IMR-90 (cell line): ENCODE measurements at regions not wholly inside any gene's neighbourhood (a gene's known extent, or its start where the extent isn't known, plus 50 kb on each side); places are given as distances from the start of the nearest gene placed in this dataset.

Experiments used
- ATAC-seq: fragments of 200-7000 bp; cut with Tn5 transposase; 2 replicates; pipeline ENCODE4 v1.9.1; 2020; ENCODE audit warnings: low read depth, mild to moderate bottlenecking, moderate library complexity
- BruUV-seq: library from RNA; stranded (reverse); fragments of 400-500 nt; replicated peaks from 2 replicates; lab custom pipeline; 2021; lab: Mats Ljungman, UMichigan
- CTCF ChIA-PET: fragments of 300-600 bp; formaldehyde crosslinking; extraction: SDS; loops from one replicate; lab custom pipeline; 2021; ENCODE audit warnings: antibody characterized with exemption; lab: Yijun Ruan, JAX
- POLR2A ChIA-PET: fragments of 300-600 bp; sonication (Branson Sonifier 250); formaldehyde crosslinking; loops from one replicate; lab custom pipeline; 2022; ENCODE audit warnings: antibody characterized with exemption; ENCODE audit not compliant: unreplicated experiment; lab: Charles Lee
- DNase-seq: peaks from one replicate; pipeline ENCODE4 v3.0.0; 2013
- H2AFZ ChIP-seq: replicated peaks from 2 replicates; pipeline ENCODE3; 2013; ENCODE audit warnings: low read length, mild to moderate bottlenecking; ENCODE audit not compliant: poor library complexity
- H2AK5ac ChIP-seq: 2 replicates; pipeline ENCODE4 v1.6.1; 2013; ENCODE audit warnings: low read depth, low read length, inconsistent platforms
- H2AK9ac ChIP-seq: replicated peaks from 2 replicates; pipeline ENCODE3; 2013; ENCODE audit warnings: mild to moderate bottlenecking, low read depth, low read length, moderate library complexity; ENCODE audit not compliant: poor library complexity
- H2BK120ac ChIP-seq: 2 replicates; pipeline ENCODE4 v1.6.1; 2013; ENCODE audit warnings: low read depth, low read length, inconsistent platforms
- H2BK15ac ChIP-seq: 3 replicates; pipeline ENCODE4 v1.6.1; 2013; ENCODE audit warnings: low read depth, low read length, inconsistent platforms
- H2BK20ac ChIP-seq: 2 replicates; pipeline ENCODE4 v1.6.1; 2013; ENCODE audit warnings: low read depth, mild to moderate bottlenecking, inconsistent platforms, low read length, moderate library complexity
- H2BK5ac ChIP-seq: 2 replicates; pipeline ENCODE4 v1.6.1; 2013; ENCODE audit warnings: mild to moderate bottlenecking, low read depth, low read length, inconsistent platforms; ENCODE audit not compliant: poor library complexity, severe bottlenecking
- H3K14ac ChIP-seq: replicated peaks from 2 replicates; pipeline ENCODE4 v1.6.1; 2013; ENCODE audit warnings: low read depth, low read length, inconsistent platforms
- H3K18ac ChIP-seq: 2 replicates; pipeline ENCODE4 v1.6.1; 2013; ENCODE audit warnings: low read depth, low read length, control low read depth
- H3K23ac ChIP-seq: 2 replicates; pipeline ENCODE4 v1.6.1; 2013; ENCODE audit warnings: low read depth, low read length, inconsistent platforms
- H3K27ac ChIP-seq: 2 replicates; pipeline ENCODE4 v1.5.1; 2013; ENCODE audit warnings: mild to moderate bottlenecking, control low read depth, low read length; ENCODE audit not compliant: insufficient read depth
- H3K27me3 ChIP-seq: 2 replicates; pipeline ENCODE4 v1.6.1; 2013; ENCODE audit warnings: low read length; ENCODE audit not compliant: control insufficient read depth, insufficient read depth
- H3K36me3 ChIP-seq: 2 replicates; pipeline ENCODE4 v1.6.1; 2013; ENCODE audit warnings: low read length, mixed read lengths; ENCODE audit not compliant: control insufficient read depth, insufficient read depth
- H3K4ac ChIP-seq: 2 replicates; pipeline ENCODE4 v1.6.1; 2013; ENCODE audit warnings: low read depth, low read length, inconsistent platforms
- H3K4me1 ChIP-seq: 2 replicates; pipeline ENCODE4 v1.6.1; 2013; ENCODE audit warnings: low read length, mixed read lengths; ENCODE audit not compliant: control insufficient read depth, insufficient read depth
- H3K4me2 ChIP-seq: 2 replicates; pipeline ENCODE4 v1.6.1; 2013; ENCODE audit warnings: low read depth, mild to moderate bottlenecking, control low read depth, low read length, moderate library complexity
- H3K4me3 ChIP-seq: 2 replicates; pipeline ENCODE4 v1.5.1; 2013; ENCODE audit warnings: low read depth, mild to moderate bottlenecking, control low read depth, low read length, moderate library complexity; ENCODE audit not compliant: insufficient read depth
- H3K56ac ChIP-seq: 2 replicates; pipeline ENCODE4 v1.6.1; 2013; ENCODE audit warnings: low read length, inconsistent platforms; ENCODE audit not compliant: insufficient read depth; ENCODE audit errors: extremely low read depth
- H3K79me1 ChIP-seq, 2 experiments: 2 replicates each; pipeline ENCODE4 v1.6.1; 2013; ENCODE audit warnings: low read length in 2 of 2, inconsistent platforms in 1 of 2, low read depth in 1 of 2
- H3K9ac ChIP-seq: 2 replicates; pipeline ENCODE4 v1.6.1; 2013; ENCODE audit warnings: low read depth, low read length, control low read depth
- H3K9me1 ChIP-seq: 2 replicates; pipeline ENCODE4 v1.6.1; 2013; ENCODE audit warnings: low read length, inconsistent platforms; ENCODE audit not compliant: insufficient read depth
- H3K9me3 ChIP-seq: 2 replicates; pipeline ENCODE4 v1.6.1; 2013; ENCODE audit warnings: low read length; ENCODE audit not compliant: control insufficient read depth, insufficient read depth
- H4K20me1 ChIP-seq: 2 replicates; pipeline ENCODE4 v1.6.1; 2013; ENCODE audit warnings: low read length, inconsistent platforms; ENCODE audit not compliant: insufficient read depth
- H4K5ac ChIP-seq: 2 replicates; pipeline ENCODE4 v1.6.1; 2013; ENCODE audit warnings: mild to moderate bottlenecking, low read depth, low read length, control low read depth
- H4K8ac ChIP-seq, 2 experiments: 2 replicates each; pipeline ENCODE4 v1.6.1; 2013; ENCODE audit warnings: low read depth in 2 of 2, low read length in 2 of 2, control low read depth in 1 of 2, inconsistent platforms in 1 of 2
- H4K91ac ChIP-seq: 2 replicates; pipeline ENCODE4 v1.6.1; 2013; ENCODE audit warnings: low read depth, low read length, inconsistent platforms; ENCODE audit not compliant: insufficient read depth
- BHLHE40 ChIP-seq: fragments of 150-350 bp; IDR thresholded peaks from 2 replicates; pipeline ENCODE4 v1.6.1; 2016; ENCODE audit warnings: mild to moderate bottlenecking, low read depth, low read length
- CHD1 ChIP-seq: IDR thresholded peaks from 2 replicates; pipeline ENCODE4 v1.6.1; 2012; ENCODE audit warnings: low read depth, low read length, improper control_type of control experiment
- FOS ChIP-seq: fragments of 150-350 bp; IDR thresholded peaks from 2 replicates; pipeline ENCODE4 v1.6.1; 2016; ENCODE audit warnings: low read depth, low read length
- NFE2L2 ChIP-seq: fragments of 150-350 bp; IDR thresholded peaks from 2 replicates; pipeline ENCODE4 v1.6.1; 2016; ENCODE audit warnings: low read depth, mild to moderate bottlenecking, low read length
- RFX5 ChIP-seq: IDR thresholded peaks from 2 replicates; pipeline ENCODE4 v1.8.0; 2012; ENCODE audit warnings: low read depth, mild to moderate bottlenecking, low read length, moderate library complexity
- USF2 ChIP-seq: fragments of 150-350 bp; IDR thresholded peaks from 2 replicates; pipeline ENCODE4 v1.6.1; 2017; ENCODE audit warnings: mild to moderate bottlenecking, antibody characterized with exemption, low read length, low read depth
- WGBS, 2 experiments: methylation state at CpG; one replicate each; pipeline versions ENCODE4 v1.1.5 to v1.1.7; 2013; ENCODE audit warnings: missing lambda C conversion rate in 2 of 2; ENCODE audit not compliant: insufficient read length in 1 of 2; ENCODE audit errors: extremely low coverage in 2 of 2; 5-methylcytosine and 5-hydroxymethylcytosine counted together
- dilution Hi-C: fragments of 300-500 bp; cut with HindIII; formaldehyde crosslinking; loops from one replicate; pipeline ENCODE4 v1.14.3; 2018; ENCODE audit warnings: low sequenced_read_pairs; ENCODE audit not compliant: unreplicated experiment
- in situ Hi-C: fragments of 300-500 bp; cut with MboI; formaldehyde crosslinking; loops from 3 replicates; pipeline ENCODE4 v1.14.3; 2019; ENCODE audit warnings: low sequenced_read_pairs, inconsistent platforms, mixed read lengths
- intact Hi-C: fragments of 100-400 bp; cut with micrococcal nuclease; formaldehyde crosslinking; loops from 2 replicates; pipeline ENCODE4 v1.10.0; 2022
- TF ChIP-seq, protein P1 (sequence below): conservative IDR thresholded peaks from 2 replicates; pipeline ENCODE4 v1.5.1; 2012; ENCODE audit warnings: mild to moderate bottlenecking, low read depth, low read length, improper control_type of control experiment

GRCh38 chr4:15151033-15151432, 148.8 kb downstream of the CPEB2 start:
- H2BK5ac ChIP-seq: no peak overlapping the region
- intact Hi-C loops (no loop called here), dilution Hi-C loops (no loop called here), in situ Hi-C loops (no loop called here)
- ATAC-seq (no peak), DNase-seq (no peak)
- H2AK5ac ChIP-seq: no peak overlapping the region
- no peaks in the 10 kb centered on the region for H3K36me3 ChIP-seq
- 100% methylated on average over 1 of the region's 1 CpG; no CpG with 5 or more reads in 1 of the 2 experiments for WGBS, 2 experiments
- no peak overlapping the region; a peak in 1 of 4 replicates for H4K8ac ChIP-seq
- TF ChIP-seq CHD1: no peak
- no peak for TF ChIP-seq FOS
- TF ChIP-seq, protein P1, sequence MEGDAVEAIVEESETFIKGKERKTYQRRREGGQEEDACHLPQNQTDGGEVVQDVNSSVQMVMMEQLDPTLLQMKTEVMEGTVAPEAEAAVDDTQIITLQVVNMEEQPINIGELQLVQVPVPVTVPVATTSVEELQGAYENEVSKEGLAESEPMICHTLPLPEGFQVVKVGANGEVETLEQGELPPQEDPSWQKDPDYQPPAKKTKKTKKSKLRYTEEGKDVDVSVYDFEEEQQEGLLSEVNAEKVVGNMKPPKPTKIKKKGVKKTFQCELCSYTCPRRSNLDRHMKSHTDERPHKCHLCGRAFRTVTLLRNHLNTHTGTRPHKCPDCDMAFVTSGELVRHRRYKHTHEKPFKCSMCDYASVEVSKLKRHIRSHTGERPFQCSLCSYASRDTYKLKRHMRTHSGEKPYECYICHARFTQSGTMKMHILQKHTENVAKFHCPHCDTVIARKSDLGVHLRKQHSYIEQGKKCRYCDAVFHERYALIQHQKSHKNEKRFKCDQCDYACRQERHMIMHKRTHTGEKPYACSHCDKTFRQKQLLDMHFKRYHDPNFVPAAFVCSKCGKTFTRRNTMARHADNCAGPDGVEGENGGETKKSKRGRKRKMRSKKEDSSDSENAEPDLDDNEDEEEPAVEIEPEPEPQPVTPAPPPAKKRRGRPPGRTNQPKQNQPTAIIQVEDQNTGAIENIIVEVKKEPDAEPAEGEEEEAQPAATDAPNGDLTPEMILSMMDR: no peak
- TF ChIP-seq BHLHE40: no peak
- TF ChIP-seq USF2: peak; percentile 32; the same call in 1 of the 2 replicates
- no peak for TF ChIP-seq NFE2L2
- TF ChIP-seq RFX5: no peak
- no peaks in the 10 kb centered on the region for H3K27me3 ChIP-seq
- H3K27ac ChIP-seq: no peak overlapping the region
- no TSS peak for BruUV-seq
- no peak overlapping the region for H2AFZ ChIP-seq
- H4K20me1 ChIP-seq: no peaks in the 10 kb centered on the region
- H3K9me3 ChIP-seq: no peaks in the 10 kb centered on the region
- peaks cover 12% of the 10 kb centered on the region for H3K9me1 ChIP-seq
- 0 out of 2 replicates have a peak overlapping the region, but pooled peaks have one; percentile 21 for H4K91ac ChIP-seq
- peak overlapping the region; percentile 68; the same call in 1 of the 3 replicates for H2BK15ac ChIP-seq
- no peak overlapping the region for H4K5ac ChIP-seq
- no peak overlapping the region for H3K23ac ChIP-seq
- H3K4ac ChIP-seq: peak overlapping the region; percentile 88
- H3K14ac ChIP-seq: no peak overlapping the region
- no peak overlapping the region for H2AK9ac ChIP-seq
- no peak overlapping the region for H3K4me2 ChIP-seq
- CTCF ChIA-PET: no interaction called here
- H3K9ac ChIP-seq: no peak overlapping the region
- H2BK120ac ChIP-seq: peak overlapping the region; percentile 95; the same call in 1 of the 2 replicates
- no peak overlapping the region for H3K56ac ChIP-seq
- POLR2A ChIA-PET: no interaction called here
- peak overlapping the region; percentile 91 for H2BK20ac ChIP-seq
- H3K4me1 ChIP-seq: peaks cover 13% of the 10 kb centered on the region
- no peaks in the 10 kb centered on the region for H3K79me1 ChIP-seq
- no peak overlapping the region; the same call in 1 of the 2 replicates for H3K18ac ChIP-seq
- no peak overlapping the region for H3K4me3 ChIP-seq
